PC-3 (cell line): ENCODE measurements at regions not wholly inside any gene's neighbourhood (a gene's known extent, or its start where the extent isn't known, plus 50 kb on each side); places are given as distances from the start of the nearest gene placed in this dataset.

ENCODE experiments used
- ATAC-seq: fragments of 200-7000 bp; cut with Tn5 transposase; 2 replicates; pipeline ENCODE4 v1.9.1; 2020; ENCODE audit warnings: mild to moderate bottlenecking, moderate library complexity
- BruUV-seq: library from RNA; stranded (reverse); fragments of 400-500 nt; replicated peaks from 2 replicates; lab custom pipeline; 2021; lab: Mats Ljungman, UMichigan
- CTCF ChIA-PET: fragments of 300-600 bp; sonication (Branson Sonifier 250); formaldehyde crosslinking; loops from one replicate; lab custom pipeline; 2022; ENCODE audit warnings: antibody characterized with exemption; lab: Charles Lee
- POLR2A ChIA-PET: fragments of 300-600 bp; sonication (Branson Sonifier 250); formaldehyde crosslinking; loops from one replicate; lab custom pipeline; 2022; ENCODE audit warnings: antibody characterized with exemption; ENCODE audit not compliant: unreplicated experiment; lab: Charles Lee
- DNase-seq: peaks from one replicate; pipeline ENCODE4 v3.0.0-alpha.2; 2015
- H2AFZ ChIP-seq: fragments of 300-600 bp; sonication (generic); 2 replicates; pipeline ENCODE4 v1.6.0; 2016; ENCODE audit warnings: antibody characterized with exemption, low read length
- H3F3A ChIP-seq: fragments of 300-600 bp; sonication (generic); one replicate; pipeline ENCODE4 v1.6.0; 2017; ENCODE audit warnings: antibody characterized with exemption, low read length, control low read depth, mild to moderate bottlenecking; ENCODE audit not compliant: unreplicated experiment
- H3K27ac ChIP-seq: fragments of 300-600 bp; sonication (generic); 2 replicates; pipeline ENCODE4 v1.5.1; 2016; ENCODE audit warnings: mild to moderate bottlenecking, low read length
- H3K27me3 ChIP-seq: fragments of 300-600 bp; sonication (generic); 2 replicates; pipeline ENCODE4 v1.6.1; 2016; ENCODE audit warnings: low read length, mixed read lengths
- H3K36me3 ChIP-seq: fragments of 300-600 bp; sonication (generic); 2 replicates; pipeline ENCODE4 v1.6.1; 2016; ENCODE audit warnings: low read depth, mixed run types, low read length, mixed read lengths
- H3K4me1 ChIP-seq: fragments of 300-600 bp; sonication (generic); 2 replicates; pipeline ENCODE4 v1.5.1; 2016; ENCODE audit warnings: low read length; ENCODE audit not compliant: insufficient read depth
- H3K4me2 ChIP-seq: fragments of 300-600 bp; sonication (generic); 2 replicates; pipeline ENCODE4 v1.6.0; 2016; ENCODE audit warnings: low read length
- H3K4me3 ChIP-seq: fragments of 300-600 bp; sonication (generic); 2 replicates; pipeline ENCODE4 v1.5.1; 2016; ENCODE audit warnings: mild to moderate bottlenecking, low read length, mixed read lengths
- H3K79me2 ChIP-seq: fragments of 300-600 bp; sonication (generic); 2 replicates; pipeline ENCODE4 v1.6.1; 2017; ENCODE audit warnings: low read length, mixed read lengths
- H3K9ac ChIP-seq: fragments of 300-600 bp; sonication (generic); 2 replicates; pipeline ENCODE4 v1.6.0; 2016; ENCODE audit warnings: mild to moderate bottlenecking, low read length
- H3K9me2 ChIP-seq: fragments of 300-600 bp; sonication (generic); replicated peaks from 2 replicates; pipeline ENCODE4 v1.6.1; 2016; ENCODE audit warnings: mixed run types, low read length, mixed read lengths
- H3K9me3 ChIP-seq: fragments of 300-600 bp; sonication (generic); 2 replicates; pipeline ENCODE4 v1.6.1; 2016; ENCODE audit warnings: low read length, mixed read lengths
- H4K20me1 ChIP-seq: fragments of 300-600 bp; sonication (generic); 2 replicates; pipeline ENCODE4 v1.6.1; 2016; ENCODE audit warnings: low read length, mixed read lengths
- CTCF ChIP-seq: fragments of 300-600 bp; sonication (generic); conservative IDR thresholded peaks from 2 replicates; pipeline ENCODE4 v1.5.1; 2017; ENCODE audit warnings: antibody characterized with exemption, low read depth, mild to moderate bottlenecking, low read length
- EZH2 ChIP-seq: fragments of 300-600 bp; sonication (generic); IDR thresholded peaks from one replicate; pipeline ENCODE4 v1.6.1; 2017; ENCODE audit warnings: antibody characterized with exemption, mild to moderate bottlenecking, low read length; ENCODE audit not compliant: unreplicated experiment
- EZH2phosphoT487 ChIP-seq: fragments of 300-600 bp; sonication (generic); IDR thresholded peaks from 2 replicates; pipeline ENCODE4 v1.6.1; 2018; ENCODE audit warnings: mild to moderate bottlenecking, antibody characterized with exemption, low read length, borderline replicate concordance
- intact Hi-C: fragments of 100-400 bp; cut with micrococcal nuclease; formaldehyde crosslinking; loops from 2 replicates; pipeline ENCODE4 v1.9.0; 2023

GRCh38 chr5:106174903-106175302, 1495.8 kb downstream of the EFNA5 start:
- POLR2A ChIA-PET: no interaction called here
- intact Hi-C loops: no loop called here
- H3K79me2 ChIP-seq: no peaks in the 10 kb centered on the region
- H3F3A ChIP-seq: no peaks in the 10 kb centered on the region
- no peak for TF ChIP-seq EZH2phosphoT487
- no peak overlapping the region for H3K27ac ChIP-seq
- no TSS peak for BruUV-seq
- no peak overlapping the region for H3K4me2 ChIP-seq
- peaks cover 28% of the 10 kb centered on the region for H3K4me1 ChIP-seq
- H3K9me3 ChIP-seq: no peaks in the 10 kb centered on the region
- CTCF ChIA-PET: no interaction called here
- H3K4me3 ChIP-seq: no peak overlapping the region
- no peak overlapping the region for H2AFZ ChIP-seq
- H3K27me3 ChIP-seq: no peaks in the 10 kb centered on the region
- DNase-seq (no peak), ATAC-seq (no peak)
- no peaks in the 10 kb centered on the region for H4K20me1 ChIP-seq
- H3K9ac ChIP-seq: no peak overlapping the region
- no peaks in the 10 kb centered on the region for H3K9me2 ChIP-seq
- H3K36me3 ChIP-seq: no peaks in the 10 kb centered on the region

GRCh38 chr5:106172681-106173532, 1497.8 kb downstream of the EFNA5 start:
- H3K36me3 ChIP-seq: no peaks in the 10 kb centered on the region
- H4K20me1 ChIP-seq: no peaks in the 10 kb centered on the region
- TF ChIP-seq EZH2: no peak
- no peak for TF ChIP-seq EZH2phosphoT487
- ATAC-seq (peak; percentile 84), DNase-seq (peak; percentile 80)
- H3K4me2 ChIP-seq: peak overlapping the region; percentile 26
- H3K9ac ChIP-seq: peak overlapping the region; percentile 41; the same call in 1 of the 2 replicates
- no TSS peak for BruUV-seq
- ChIA-PET POLR2A (no interaction called here), CTCF (no interaction called here)
- peak overlapping the region; percentile 55 for H2AFZ ChIP-seq
- no peaks in the 10 kb centered on the region for H3K9me3 ChIP-seq
- intact Hi-C loops: no loop called here
- H3K4me3 ChIP-seq: no peak overlapping the region
- no peaks in the 10 kb centered on the region for H3K27me3 ChIP-seq
- H3K9me2 ChIP-seq: no peaks in the 10 kb centered on the region
- H3K4me1 ChIP-seq: peaks cover 28% of the 10 kb centered on the region
- H3K79me2 ChIP-seq: no peaks in the 10 kb centered on the region
- H3K27ac ChIP-seq: peak overlapping the region; percentile 84
- no peaks in the 10 kb centered on the region for H3F3A ChIP-seq

GRCh38 chr5:106171708-106172107, 1499.0 kb downstream of the EFNA5 start:
- peaks cover 28% of the 10 kb centered on the region for H3K4me1 ChIP-seq
- H3K27me3 ChIP-seq: no peaks in the 10 kb centered on the region
- ChIA-PET POLR2A (no interaction called here), CTCF (no interaction called here)
- no peaks in the 10 kb centered on the region for H4K20me1 ChIP-seq
- H3K79me2 ChIP-seq: no peaks in the 10 kb centered on the region
- DNase-seq (peak; percentile 49), ATAC-seq (peak; percentile 45)
- no TSS peak for BruUV-seq
- H3K4me3 ChIP-seq: no peak overlapping the region
- intact Hi-C loops: no loop called here
- H3K9me2 ChIP-seq: no peaks in the 10 kb centered on the region
- no peaks in the 10 kb centered on the region for H3K36me3 ChIP-seq
- 0 out of 2 replicates have a peak overlapping the region, but pooled peaks have one; percentile 9 for H3K4me2 ChIP-seq
- no peaks in the 10 kb centered on the region for H3K9me3 ChIP-seq
- TF ChIP-seq EZH2 (no peak), CTCF (no peak), EZH2phosphoT487 (no peak)
- H3K9ac ChIP-seq: no peak overlapping the region; the same call in 1 of the 2 replicates
- no peaks in the 10 kb centered on the region for H3F3A ChIP-seq
- peak overlapping the region; percentile 84 for H3K27ac ChIP-seq
- H2AFZ ChIP-seq: no peak overlapping the region
